Left lung (tissue), 4 donors: ENCODE measurements at regions not wholly inside any gene's neighbourhood (a gene's known extent, or its start where the extent isn't known, plus 50 kb on each side); places are given as distances from the start of the nearest gene placed in this dataset.
"Not testable (repeated sequence)": the region's sequence is repeated elsewhere in the genome, so short reads cannot be mapped to it uniquely, and the experiment has no call there.

ENCODE experiments used
- ATAC-seq: fragments of 200-7000 bp; cut with Tn5 transposase; one replicate; pipeline ENCODE4 v1.9.1; 2020; ENCODE audit warnings: moderate library complexity
- DNase-seq, 4 donors: peaks; one replicate each; pipeline ENCODE4 v3.0.0-alpha.2; 2013 to 2020
- H3K27ac ChIP-seq, 2 donors: fragments of 200-600 bp; sonication (generic) in 1 of 2; one replicate each; pipeline versions ENCODE4 v1.5.0 to v1.8.0; 2020 to 2021
- H3K27me3 ChIP-seq, 2 donors: fragments of 200-600 bp; sonication (generic) in 1 of 2; one replicate each; pipeline versions ENCODE4 v1.5.0 to v1.8.0; 2020 to 2021
- H3K36me3 ChIP-seq, 2 donors: fragments of 200-600 bp; sonication (generic) in 1 of 2; one replicate each; pipeline versions ENCODE4 v1.5.0 to v1.8.0; 2020 to 2021
- H3K4me1 ChIP-seq, 2 donors: fragments of 200-600 bp; one replicate each; pipeline ENCODE4 v1.8.0; 2021
- H3K4me3 ChIP-seq, 2 donors: fragments of 200-600 bp; sonication (generic) in 1 of 2; one replicate each; pipeline versions ENCODE4 v1.5.0 to v1.8.0; 2020 to 2021; ENCODE audit warnings: mild to moderate bottlenecking in 1 of 2
- H3K9me3 ChIP-seq, 2 donors: fragments of 200-600 bp; sonication (generic) in 1 of 2; one replicate each; pipeline versions ENCODE4 v1.5.0 to v1.8.0; 2020 to 2021
- CTCF ChIP-seq, 2 donors: fragments of 200-600 bp; sonication (generic) in 1 of 2; IDR thresholded peaks; one replicate each; pipeline versions ENCODE4 v1.5.0 to v1.8.0; 2021; ENCODE audit warnings: antibody characterized with exemption in 2 of 2
- intact Hi-C, 2 donors: fragments of 100-400 bp; cut with DNase I; formaldehyde crosslinking; loops; one replicate each; pipeline versions ENCODE4 v1.11.2 to v1.14.2; 2022
- donor health status: DM: no; HTN: yes; CAD: no.
- donor health status: DM: no; HTN: no; CAD: no.

GRCh38 chr4:92012899-92013867 is 290.6 kb upstream of the GRID2 start:
- no peaks in the 10 kb centered on the region for H3K36me3 ChIP-seq
- H3K27me3 ChIP-seq: no peaks in the 10 kb centered on the region
- H3K27ac ChIP-seq: no peak overlapping the region
- intact Hi-C loops: no loop called here
- peaks cover 0 to 8% of the 10 kb centered on the region in 2 donors for H3K4me1 ChIP-seq
- peak; percentile 89 for ATAC-seq
- no peak overlapping the region for H3K4me3 ChIP-seq
- DNase-seq: peak in 1 of 4 donors; percentile 10
- TF ChIP-seq CTCF (IDR thresholded peaks at IDR 0.05): no peak
- no peaks in the 10 kb centered on the region for H3K9me3 ChIP-seq

GRCh38 chr4:92014067-92014466 is 289.7 kb upstream of the GRID2 start:
- Histone ChIP-seq H3K27me3 (no peaks in the 10 kb centered on the region), H3K4me3 (no peak overlapping the region), H3K4me1 (peaks cover 0 to 8% of the 10 kb centered on the region in 2 donors), H3K36me3 (no peaks in the 10 kb centered on the region), H3K9me3 (no peaks in the 10 kb centered on the region), H3K27ac (no peak overlapping the region)
- TF ChIP-seq CTCF (IDR thresholded peaks at IDR 0.05): no peak
- intact Hi-C loops: no loop called here
- DNase-seq (peak in 2 of 4 donors; percentile 38 to 60), ATAC-seq (peak; percentile 21)

GRCh38 chr4:92021203-92021602 is 282.6 kb upstream of the GRID2 start:
- Histone ChIP-seq H3K36me3 (no peaks in the 10 kb centered on the region), H3K4me3 (no peak overlapping the region), H3K27me3 (no peaks in the 10 kb centered on the region), H3K4me1 (no peaks in the 10 kb centered on the region), H3K27ac (no peak overlapping the region), H3K9me3 (no peaks in the 10 kb centered on the region)
- ATAC-seq (no peak), DNase-seq (no peak)
- TF ChIP-seq CTCF (IDR thresholded peaks at IDR 0.05): no peak
- intact Hi-C loops: no loop called here

- DNase-seq (no peak), ATAC-seq (no peak)
- Histone ChIP-seq H3K4me3 (no peak overlapping the region), H3K27me3 (no peaks in the 10 kb centered on the region), H3K4me1 (no peaks in the 10 kb centered on the region), H3K9me3 (no peaks in the 10 kb centered on the region), H3K36me3 (no peaks in the 10 kb centered on the region), H3K27ac (no peak overlapping the region)
- intact Hi-C loops: no loop called here
- no peak for TF ChIP-seq CTCF (IDR thresholded peaks at IDR 0.05)
Measured at GRCh38 chr4:92021788-92022187, 282.0 kb upstream of the GRID2 start.

GRCh38 chr4:92028830-92029229 is 274.9 kb upstream of the GRID2 start:
- DNase-seq, H3K4me3 ChIP-seq, intact Hi-C loops, H3K27me3 ChIP-seq, H3K36me3 ChIP-seq, ATAC-seq, H3K4me1 ChIP-seq, H3K27ac ChIP-seq, H3K9me3 ChIP-seq: not testable (repeated sequence)
